PFSK-1 (cell line): ENCODE measurements at regions not wholly inside any gene's neighbourhood (a gene's known extent, or its start where the extent isn't known, plus 50 kb on each side); places are given as distances from the start of the nearest gene placed in this dataset.

Source experiments
- POLR2AphosphoS5 ChIP-seq: IDR thresholded peaks from 2 replicates; pipeline ENCODE4 v1.6.1; 2012; ENCODE audit warnings: low read depth, mild to moderate bottlenecking, control low read depth, low read length, moderate library complexity
- SIN3A ChIP-seq: IDR thresholded peaks from 2 replicates; pipeline ENCODE4 v1.6.1; 2012; ENCODE audit warnings: mild to moderate bottlenecking, low read length, moderate library complexity, borderline replicate concordance; ENCODE audit not compliant: insufficient read depth
- TAF1 ChIP-seq: IDR thresholded peaks from 2 replicates; pipeline ENCODE4 v1.6.1; 2012; ENCODE audit warnings: low read length, control low read depth, borderline replicate concordance; ENCODE audit not compliant: insufficient read depth

DNA sequence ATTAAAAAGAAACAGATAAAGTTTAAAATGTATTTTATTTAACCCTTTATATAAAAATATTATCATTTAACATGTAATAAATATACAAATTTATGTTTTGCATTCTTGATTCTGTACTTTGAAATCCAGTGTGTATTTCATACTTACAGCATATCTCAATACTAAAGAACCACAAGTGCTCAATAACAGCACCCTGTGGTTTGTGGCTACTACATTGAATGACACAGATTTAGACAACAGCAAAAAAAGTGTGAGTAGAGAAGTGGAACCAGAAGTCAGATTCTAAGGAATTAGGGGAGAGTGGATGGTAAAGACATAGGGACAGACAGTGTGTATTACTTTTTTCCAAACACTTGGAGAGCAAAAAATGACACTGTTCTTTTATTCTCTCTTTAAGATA, 524.5 kb downstream of the BMP2 start:
- TF ChIP-seq POLR2AphosphoS5 (no peak), TAF1 (no peak), SIN3A (no peak)
